ENCODE measurements at regions not wholly inside any gene's neighbourhood (a gene's known extent, or its start where the extent isn't known, plus 50 kb on each side); places are given as distances from the start of the nearest gene placed in this dataset.

DNA sequence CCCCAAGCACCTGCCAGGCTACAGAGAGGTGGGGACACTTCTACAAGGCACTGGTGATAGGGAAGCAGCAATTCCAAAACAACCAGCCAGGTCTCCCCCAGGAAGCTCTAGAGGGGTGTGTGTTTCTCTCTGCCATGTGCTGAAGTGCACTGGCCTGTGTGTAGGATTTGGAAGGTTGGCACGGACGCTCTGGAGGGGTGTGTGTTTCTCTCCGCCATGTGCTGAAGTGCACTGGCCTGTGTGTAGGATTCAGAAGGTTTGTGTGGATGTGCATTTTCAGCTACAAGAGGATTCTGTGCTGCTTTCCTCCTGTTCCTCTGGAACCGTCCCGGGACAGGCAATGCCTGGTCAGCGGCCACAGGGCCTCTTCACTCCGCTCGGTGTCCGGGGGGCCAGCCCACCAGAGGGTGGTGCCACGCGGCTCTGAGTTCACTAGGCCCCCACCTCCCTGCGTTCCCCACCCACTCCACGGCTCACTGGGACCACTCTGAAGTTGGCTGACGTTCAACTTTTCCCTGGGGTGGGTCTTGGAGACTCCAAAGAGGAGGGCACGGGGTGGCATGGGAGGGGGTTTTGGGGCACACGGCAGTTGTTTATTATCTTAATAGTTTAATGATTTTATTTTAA is 552.8 kb downstream of the BRD1 start (continued):
- TF ChIP-seq, protein P1, sequence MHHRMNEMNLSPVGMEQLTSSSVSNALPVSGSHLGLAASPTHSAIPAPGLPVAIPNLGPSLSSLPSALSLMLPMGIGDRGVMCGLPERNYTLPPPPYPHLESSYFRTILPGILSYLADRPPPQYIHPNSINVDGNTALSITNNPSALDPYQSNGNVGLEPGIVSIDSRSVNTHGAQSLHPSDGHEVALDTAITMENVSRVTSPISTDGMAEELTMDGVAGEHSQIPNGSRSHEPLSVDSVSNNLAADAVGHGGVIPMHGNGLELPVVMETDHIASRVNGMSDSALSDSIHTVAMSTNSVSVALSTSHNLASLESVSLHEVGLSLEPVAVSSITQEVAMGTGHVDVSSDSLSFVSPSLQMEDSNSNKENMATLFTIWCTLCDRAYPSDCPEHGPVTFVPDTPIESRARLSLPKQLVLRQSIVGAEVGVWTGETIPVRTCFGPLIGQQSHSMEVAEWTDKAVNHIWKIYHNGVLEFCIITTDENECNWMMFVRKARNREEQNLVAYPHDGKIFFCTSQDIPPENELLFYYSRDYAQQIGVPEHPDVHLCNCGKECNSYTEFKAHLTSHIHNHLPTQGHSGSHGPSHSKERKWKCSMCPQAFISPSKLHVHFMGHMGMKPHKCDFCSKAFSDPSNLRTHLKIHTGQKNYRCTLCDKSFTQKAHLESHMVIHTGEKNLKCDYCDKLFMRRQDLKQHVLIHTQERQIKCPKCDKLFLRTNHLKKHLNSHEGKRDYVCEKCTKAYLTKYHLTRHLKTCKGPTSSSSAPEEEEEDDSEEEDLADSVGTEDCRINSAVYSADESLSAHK (tag by site-specific recombination; IDR thresholded peaks at IDR 0.05) = no peak
- TF ChIP-seq SP3 (tag by site-specific recombination; IDR thresholded peaks at IDR 0.05) (no peak), ZNF350 (tag by site-specific recombination; IDR thresholded peaks at IDR 0.05) (no peak)

GRCh38 chr22:49272546-49273125 is 555.0 kb downstream of the BRD1 start:
- H3K36me3 ChIP-seq (ENCODE audit: control insufficient read depth in 2 of 2, insufficient read depth in 1 of 2, low read length in 2 of 2) = no peaks in the 10 kb centered on the region
- H3K4me3 ChIP-seq (ENCODE audit: low read depth, low read length) = no peak overlapping the region
- H3K27ac ChIP-seq (ENCODE audit: extremely low read depth, low read depth, low read length) = no peak overlapping the region
- H3K4me1 ChIP-seq (ENCODE audit: control insufficient read depth, insufficient read depth, low read length) = no peaks in the 10 kb centered on the region
- CTCF ChIA-PET = no interaction called here
- H3K9me3 ChIP-seq (ENCODE audit: control insufficient read depth, insufficient read depth, low read depth, low read length) = no peaks in the 10 kb centered on the region
- TF ChIP-seq ZNF341 (tag by site-specific recombination; IDR thresholded peaks at IDR 0.05; ENCODE audit: low read depth) (no peak), KLF7 (tag by site-specific recombination; IDR thresholded peaks at IDR 0.05; ENCODE audit: borderline replicate concordance) (no peak), ZFHX2 (tag by site-specific recombination; conservative IDR thresholded peaks at IDR 0.05) (no peak)
- POLR2A ChIA-PET = no interaction called here

DNA sequence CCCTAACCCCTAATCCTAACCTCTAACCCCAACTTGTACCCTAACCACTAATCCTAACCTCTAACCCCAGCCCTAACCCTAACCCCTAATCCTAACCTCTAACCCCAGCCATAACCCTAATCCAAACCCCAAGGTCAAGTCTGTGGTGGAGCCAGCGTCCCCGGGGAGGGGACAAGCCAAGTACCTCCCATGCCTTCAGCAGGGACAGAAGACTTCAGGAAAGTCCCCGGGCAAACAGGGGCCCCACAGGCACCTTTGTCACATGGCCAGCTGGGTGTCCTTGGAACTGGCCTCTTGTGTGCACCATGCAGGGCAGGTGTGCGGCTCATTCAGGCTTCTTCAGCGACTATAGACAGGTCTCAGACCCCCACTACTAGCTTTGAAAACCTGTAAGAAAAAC is 555.8 kb downstream of the BRD1 start:
- H3K9me3 ChIP-seq (ENCODE audit: control insufficient read depth, insufficient read depth, low read depth, low read length) = no peaks in the 10 kb centered on the region

More for the DNA sequence above, 555.8 kb downstream of the BRD1 start:
- POLR2A ChIA-PET = no interaction called here
- no peaks in the 10 kb centered on the region for H3K4me1 ChIP-seq (ENCODE audit: control insufficient read depth, insufficient read depth, low read length)
- H3K27ac ChIP-seq (ENCODE audit: extremely low read depth, low read depth, low read length) = no peak overlapping the region
- no peaks in the 10 kb centered on the region for H3K36me3 ChIP-seq (ENCODE audit: control insufficient read depth in 2 of 2, insufficient read depth in 1 of 2, low read length in 2 of 2)
- CTCF ChIA-PET = no interaction called here
- H3K4me3 ChIP-seq (ENCODE audit: low read depth, low read length) = no peak overlapping the region
- TF ChIP-seq ZNF350 (tag by site-specific recombination; IDR thresholded peaks at IDR 0.05) (no peak), ZNF571 (tag by site-specific recombination; IDR thresholded peaks at IDR 0.05) (no peak), AEBP2 (tag by site-specific recombination; IDR thresholded peaks at IDR 0.05; ENCODE audit: borderline replicate concordance) (no peak), RBAK (tag by site-specific recombination; IDR thresholded peaks at IDR 0.05) (no peak), ZBTB1 (tag by site-specific recombination; IDR thresholded peaks at IDR 0.05) (no peak), ZNF585B (tag by site-specific recombination; IDR thresholded peaks at IDR 0.05) (no peak), ZNF146 (tag by site-specific recombination; IDR thresholded peaks at IDR 0.05) (no peak), ZFP37 (tag by site-specific recombination; IDR thresholded peaks at IDR 0.05) (no peak), KLF8 (tag by site-specific recombination; IDR thresholded peaks at IDR 0.05) (no peak), ZNF335 (tag by site-specific recombination; conservative IDR thresholded peaks at IDR 0.05) (no peak), ZNF701 (tag by site-specific recombination; IDR thresholded peaks at IDR 0.05) (no peak), ZNF658 (tag by site-specific recombination; IDR thresholded peaks at IDR 0.05) (no peak), ZFHX2 (tag by site-specific recombination; conservative IDR thresholded peaks at IDR 0.05) (no peak), ZNF776 (tag by site-specific recombination; IDR thresholded peaks at IDR 0.05; ENCODE audit: borderline replicate concordance) (no peak), ZNF292 (tag by site-specific recombination; IDR thresholded peaks at IDR 0.05; ENCODE audit: borderline replicate concordance, low read depth) (no peak), ZNF544 (tag by site-specific recombination; IDR thresholded peaks at IDR 0.05) (no peak), ZNF518A (tag by site-specific recombination; conservative IDR thresholded peaks at IDR 0.05; ENCODE audit: low read depth) (no peak), SCRT1 (tag by site-specific recombination; IDR thresholded peaks at IDR 0.05; ENCODE audit: borderline replicate concordance) (no peak), ZNF2 (tag by site-specific recombination; IDR thresholded peaks at IDR 0.05) (no peak), ZSCAN30 (tag by site-specific recombination; IDR thresholded peaks at IDR 0.05) (no peak)
